Left ventricle myocardium superior (tissue), 1 donor: ENCODE measurements at regions not wholly inside any gene's neighbourhood (a gene's known extent, or its start where the extent isn't known, plus 50 kb on each side); places are given as distances from the start of the nearest gene placed in this dataset.

Experiments
- ATAC-seq: fragments of 200-7000 bp; cut with Tn5 transposase; one replicate; pipeline ENCODE4 v1.9.1; 2020; ENCODE audit warnings: mild to moderate bottlenecking, moderate library complexity
- DNase-seq: peaks from one replicate; pipeline ENCODE4 v3.0.0-alpha.2; 2020
- intact Hi-C: fragments of 100-400 bp; cut with micrococcal nuclease; formaldehyde crosslinking; loops from one replicate; pipeline ENCODE4 v1.11.0; 2022
- donor health status: DM: no; HTN: yes; CAD: no; lungs with severe emphysema.

DNA sequence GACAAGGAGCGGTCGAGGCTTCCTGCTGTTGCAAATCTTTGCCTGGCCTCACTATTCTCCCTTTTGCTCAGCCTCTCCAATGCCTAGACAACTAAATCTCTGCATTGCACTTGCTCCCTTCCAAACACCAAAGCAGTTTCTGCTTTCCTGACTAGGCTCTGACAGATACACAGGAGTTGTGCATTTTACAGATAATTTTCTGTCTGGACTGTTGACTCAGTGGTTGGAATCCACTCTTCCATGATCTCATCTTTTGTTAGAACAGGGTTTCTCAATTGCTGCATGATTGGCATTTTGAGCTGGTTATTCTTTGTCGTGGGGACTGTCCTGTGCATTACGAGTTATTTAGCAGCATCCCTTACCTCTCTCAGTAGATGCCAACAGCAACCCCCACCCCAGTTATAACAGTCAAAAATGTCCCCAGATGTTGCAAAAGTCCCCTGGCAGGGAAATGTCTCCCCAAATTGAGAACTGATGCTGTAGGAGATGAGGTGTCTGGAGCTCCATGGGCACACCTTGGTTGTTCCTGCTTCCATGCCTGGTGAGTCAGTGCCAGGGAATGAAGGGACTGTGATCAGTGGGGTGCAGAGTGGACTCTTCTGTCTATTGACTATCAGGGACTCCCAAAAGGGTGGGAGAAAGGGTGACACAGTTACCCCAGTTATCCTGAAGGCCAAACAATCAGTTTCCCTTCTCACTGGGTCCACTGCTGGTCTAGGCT lies 557.4 kb upstream of the PSMD7 start:
- DNase-seq (no peak), ATAC-seq (no peak)
- intact Hi-C loops, result no loop called here

GRCh38 chr16:73738266-73738665 lies 558.3 kb upstream of the PSMD7 start:
- intact Hi-C loops, result no loop called here
- ATAC-seq (no peak), DNase-seq (no peak)

DNA sequence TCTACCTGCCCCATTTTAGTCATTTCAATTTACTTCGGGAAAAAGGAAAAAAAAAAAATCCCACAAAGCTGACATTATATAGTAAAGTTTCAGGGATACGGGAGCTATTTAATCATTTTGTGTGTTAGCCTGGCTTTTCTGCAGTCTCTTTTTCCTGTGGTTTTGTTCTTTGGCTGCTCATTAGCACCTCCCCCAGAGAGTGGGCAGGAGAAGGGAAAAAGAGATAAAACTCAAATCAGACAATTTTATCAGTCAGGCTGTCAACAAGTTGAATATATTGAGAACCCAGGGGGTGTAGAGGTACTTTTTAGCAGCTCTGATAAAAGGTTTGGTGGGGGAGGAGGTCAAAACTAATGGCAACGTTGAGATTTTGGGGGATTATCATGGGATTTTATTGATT lies 559.0 kb upstream of the PSMD7 start:
- no peak for ATAC-seq
- no peak for DNase-seq
- intact Hi-C loops, result no loop called here

- intact Hi-C loops, result no loop called here
- ATAC-seq (no peak), DNase-seq (no peak)
Observed at GRCh38 chr16:73735954-73736353, 560.7 kb upstream of the PSMD7 start.

DNA sequence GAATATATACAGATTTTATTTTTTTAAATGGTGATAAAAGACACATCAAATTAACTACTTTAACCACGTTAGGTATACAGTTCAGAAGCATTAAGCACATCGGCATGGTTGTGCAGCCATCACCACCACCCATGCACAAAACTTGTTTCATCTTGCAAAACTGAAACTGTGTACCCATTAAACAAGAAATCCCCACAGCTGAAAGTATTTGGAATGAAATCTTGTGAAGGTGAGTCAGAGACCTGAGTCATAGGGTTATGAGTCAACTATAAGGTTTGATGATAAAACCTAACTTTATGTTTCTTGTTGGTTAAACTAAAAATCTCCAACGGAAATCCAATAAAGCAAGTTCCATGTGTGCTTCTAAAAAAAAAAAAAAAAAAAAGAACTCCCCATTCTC lies 561.6 kb upstream of the PSMD7 start:
- intact Hi-C loops, result no loop called here
- no peak for ATAC-seq
- DNase-seq, result no peak

DNA sequence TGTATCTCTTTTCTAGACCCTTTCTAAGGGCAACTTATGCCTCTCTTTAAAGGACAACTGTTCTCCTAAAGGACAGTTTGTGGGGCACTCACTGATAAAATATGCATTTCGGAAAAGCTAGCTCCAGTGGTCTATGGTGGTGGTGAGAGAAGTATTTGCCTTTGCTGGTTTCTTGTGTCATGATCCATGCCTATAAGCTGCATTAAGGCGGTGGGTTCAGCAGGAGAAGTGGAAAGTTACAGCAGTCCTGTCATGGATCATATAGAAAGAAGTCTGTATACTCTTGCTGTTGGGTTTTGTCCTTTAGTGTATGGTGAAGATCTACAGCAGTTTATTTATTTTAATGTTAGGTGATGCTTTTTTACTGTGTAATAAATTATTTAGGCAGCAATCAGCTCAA lies 563.9 kb upstream of the PSMD7 start:
- ATAC-seq, result no peak
- intact Hi-C loops, result no loop called here
- no peak for DNase-seq

DNA sequence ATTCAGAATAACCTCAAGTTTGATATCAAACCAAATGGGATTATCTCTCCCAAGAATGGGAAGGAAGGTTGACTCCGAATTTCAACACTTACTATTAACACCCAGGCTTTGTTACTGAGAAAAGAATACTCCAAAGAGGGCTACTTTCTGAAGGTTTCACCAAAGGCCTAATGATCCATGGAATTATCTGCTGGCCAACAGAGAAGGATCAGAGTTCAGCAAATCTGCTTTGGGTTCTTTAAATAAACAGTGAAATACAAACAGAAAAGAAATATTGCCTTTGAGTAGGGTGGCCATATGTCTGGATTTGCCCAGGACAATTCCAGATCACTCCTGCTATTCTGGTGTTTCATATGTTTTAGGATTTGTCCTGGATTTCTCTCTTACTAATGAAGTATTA lies 564.5 kb upstream of the PSMD7 start:
- DNase-seq (no peak), ATAC-seq (no peak)
- intact Hi-C loops, result no loop called here

DNA sequence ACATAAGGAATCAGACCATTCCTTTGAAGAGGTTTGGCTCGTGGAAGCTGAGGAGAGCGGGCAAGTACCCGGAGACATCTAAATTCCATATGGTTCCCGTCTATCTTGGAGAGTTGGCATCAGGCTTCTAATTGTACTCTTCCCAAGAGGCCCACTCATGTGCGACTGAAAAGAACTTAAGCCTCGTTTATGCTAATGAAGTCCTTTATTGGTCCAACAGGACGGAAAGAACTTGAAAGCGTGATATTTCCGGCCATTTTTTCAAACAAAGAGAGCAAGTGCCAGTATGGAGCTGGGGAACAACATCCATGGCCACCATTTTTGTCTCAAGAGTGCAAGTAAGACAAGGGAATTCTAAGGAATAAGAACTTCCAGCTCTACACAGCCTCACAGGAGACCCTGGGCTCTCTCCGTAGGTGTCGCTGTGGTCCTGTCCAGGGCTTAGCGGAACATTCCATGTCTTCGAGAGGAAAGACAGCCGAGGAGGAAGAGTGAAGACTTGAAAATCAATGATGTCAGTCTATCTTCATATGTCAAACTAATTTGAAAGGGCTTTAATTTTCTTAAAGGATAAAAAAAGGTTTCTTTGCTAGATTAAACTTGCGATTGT lies 566.0 kb upstream of the PSMD7 start:
- DNase-seq, result no peak
- no peak for ATAC-seq
- intact Hi-C loops, result no loop called here

DNA sequence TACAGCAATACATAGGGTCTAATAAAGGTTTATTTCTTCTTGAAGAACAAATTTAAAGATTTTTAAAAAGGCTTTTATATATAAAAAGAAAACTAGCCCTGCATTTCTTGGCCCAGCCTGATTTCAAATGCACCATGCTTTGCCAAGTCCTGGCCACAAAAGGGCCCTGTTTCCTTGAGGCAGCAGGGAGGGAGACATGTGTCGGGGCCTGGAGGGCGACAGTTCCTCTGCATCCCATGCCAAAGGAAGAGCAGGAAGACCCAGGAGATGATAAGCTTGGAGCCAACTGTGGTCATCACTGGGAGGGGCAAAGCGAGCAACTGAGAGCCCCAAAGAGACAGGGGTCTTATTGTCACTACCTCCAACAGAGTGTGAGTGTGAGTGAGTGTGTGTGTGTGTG lies 571.5 kb upstream of the PSMD7 start:
- ATAC-seq, result no peak

GRCh38 chr16:73724503-73724902 lies 572.1 kb upstream of the PSMD7 start:
- intact Hi-C loops, result no loop called here
- DNase-seq (no peak), ATAC-seq (no peak)

More for the DNA sequence above, 571.5 kb upstream of the PSMD7 start:
- DNase-seq, result no peak
- intact Hi-C loops, result no loop called here

DNA sequence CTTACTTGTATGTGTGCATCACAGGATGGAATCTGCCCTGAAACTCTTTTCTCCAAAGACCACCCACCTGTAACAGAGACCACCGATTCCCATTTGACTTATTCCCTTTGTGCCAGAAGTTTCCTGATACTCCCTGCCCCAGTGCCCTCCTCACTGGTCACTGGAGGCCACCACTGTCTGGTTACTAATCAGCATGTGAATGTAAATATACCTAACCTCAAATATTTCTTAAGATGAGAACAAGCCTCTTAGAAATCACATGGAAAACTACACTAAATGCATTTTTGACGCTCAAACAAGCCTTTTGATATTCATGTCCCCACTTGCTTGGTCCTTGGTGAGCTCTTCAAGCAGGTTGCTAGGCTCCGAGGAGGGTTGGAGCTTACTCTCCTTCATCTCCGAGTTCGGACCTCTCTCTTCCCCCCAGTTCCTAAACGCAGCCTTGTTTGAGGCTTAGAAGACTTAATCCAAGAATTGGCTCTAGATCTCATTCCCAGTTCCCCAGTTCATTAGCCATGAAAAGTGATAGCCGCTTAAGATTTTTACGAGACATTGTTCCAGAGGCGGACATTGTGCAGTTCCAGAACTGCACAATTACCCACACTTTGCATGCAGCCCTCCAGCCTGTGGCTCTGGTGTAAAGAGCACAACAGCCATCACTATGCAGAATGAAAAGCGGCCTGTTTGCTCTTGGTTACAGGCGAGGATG lies 579.2 kb upstream of the PSMD7 start:
- intact Hi-C loops, result loop anchor here (5.0 kb wide), 1 partner anchor 235 kb away; no protein-coding TSS in a partner anchor
- no peak for DNase-seq
- ATAC-seq, result no peak

DNA sequence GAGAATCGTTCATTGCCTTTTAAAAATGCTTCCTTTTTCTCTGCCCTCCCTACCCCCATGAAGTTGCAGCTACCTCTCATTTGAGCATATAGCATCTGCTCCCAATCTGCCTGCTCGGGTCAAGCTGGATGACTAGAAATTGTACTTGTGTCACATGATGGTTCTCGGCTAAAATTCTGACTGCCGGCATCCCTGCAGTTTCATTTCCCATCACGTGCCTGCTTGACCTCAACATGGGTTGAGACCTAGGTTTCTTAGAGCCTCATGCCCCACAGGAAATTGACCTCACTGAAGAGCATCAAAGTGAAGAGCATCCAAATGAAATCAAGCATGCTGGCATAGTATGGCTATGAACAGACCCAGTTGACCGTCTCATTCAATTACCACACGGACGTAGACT lies 581.6 kb upstream of the PSMD7 start:
- DNase-seq (no peak), ATAC-seq (no peak)
- intact Hi-C loops, result loop anchor here (5.0 kb wide), 1 partner anchor 233 kb away; no protein-coding TSS in a partner anchor

DNA sequence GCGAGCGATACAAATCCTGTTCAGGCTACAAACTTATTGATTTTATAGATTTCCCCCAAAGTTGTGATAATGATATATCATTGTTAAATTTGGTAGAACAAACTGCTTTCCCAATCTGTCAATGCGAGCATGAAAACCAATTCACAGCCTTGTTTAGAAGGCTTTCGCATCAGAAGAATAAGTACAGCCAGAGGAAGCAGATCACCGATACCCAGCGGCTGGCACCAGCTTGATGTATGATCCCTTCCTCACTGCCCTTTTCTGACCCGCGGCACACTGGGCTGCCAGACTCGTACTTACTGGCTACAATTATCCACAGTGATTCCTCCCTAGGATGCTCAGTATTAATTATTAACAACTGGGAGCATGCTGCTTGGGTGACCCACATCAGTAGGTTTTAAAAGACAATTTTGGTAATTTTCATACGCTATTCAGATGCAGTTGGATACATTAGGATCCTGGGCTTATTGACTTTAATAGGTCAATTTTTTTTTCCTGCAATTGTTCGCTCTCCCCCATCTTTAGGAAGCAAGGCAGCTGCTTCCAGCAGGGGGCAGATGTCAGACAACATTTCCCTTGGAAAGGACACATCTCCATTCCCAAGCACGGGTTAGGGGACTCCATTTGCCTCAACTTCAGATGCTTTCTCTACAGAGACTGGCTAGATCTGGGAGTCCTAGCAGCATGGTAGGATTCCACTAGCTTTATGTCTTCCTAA lies 582.7 kb upstream of the PSMD7 start:
- ATAC-seq, result no peak
- intact Hi-C loops, result no loop called here
- DNase-seq, result peak; percentile 37

DNA sequence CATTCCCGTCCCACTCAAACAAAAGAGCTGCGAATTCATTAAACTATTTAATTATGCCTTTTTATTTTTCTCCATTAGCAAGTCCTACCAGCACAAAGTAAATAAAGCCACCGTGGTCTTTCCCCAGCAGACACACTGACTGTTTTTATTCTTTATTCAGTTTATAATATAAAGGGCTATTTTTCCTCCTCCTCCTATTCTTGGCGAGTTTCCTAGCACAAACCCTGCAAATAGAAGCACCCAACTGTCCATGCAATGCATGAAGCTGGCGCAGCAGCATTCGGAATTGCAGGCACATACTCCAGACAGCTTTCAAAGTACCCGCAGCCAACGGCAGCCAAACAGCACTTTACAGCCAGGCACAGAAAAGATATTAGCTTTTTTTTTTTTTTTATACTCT lies 583.4 kb upstream of the PSMD7 start:
- intact Hi-C loops, result no loop called here
- ATAC-seq, result no peak
- DNase-seq, result no peak

- DNase-seq (no peak), ATAC-seq (no peak)
- intact Hi-C loops, result no loop called here
Observed at GRCh38 chr16:73711406-73712080, 585.1 kb upstream of the PSMD7 start.

DNA sequence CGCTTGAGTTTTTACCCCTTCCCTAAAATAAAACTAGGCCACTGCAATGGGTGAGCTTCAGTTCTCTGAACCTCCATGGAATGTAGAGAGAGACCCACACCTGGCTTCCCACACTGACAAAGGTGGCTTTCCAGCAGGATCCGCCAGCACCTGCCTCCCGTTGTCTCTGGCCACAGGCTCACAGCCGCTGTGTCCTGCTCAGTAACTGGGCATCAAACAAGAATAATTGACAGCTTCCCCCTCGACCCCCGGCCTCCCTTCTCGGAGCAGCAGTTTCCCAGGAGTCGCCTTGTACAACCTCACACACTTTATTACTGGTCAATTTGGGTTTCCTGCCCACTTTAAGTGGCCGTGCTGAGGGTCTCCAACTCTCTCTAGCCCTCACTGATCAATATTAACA lies 586.1 kb upstream of the PSMD7 start:
- ATAC-seq, result no peak
- no peak for DNase-seq
- intact Hi-C loops, result no loop called here

- intact Hi-C loops, result no loop called here
- no peak for DNase-seq
Observed at GRCh38 chr16:73707863-73708262, 588.8 kb upstream of the PSMD7 start.

DNA sequence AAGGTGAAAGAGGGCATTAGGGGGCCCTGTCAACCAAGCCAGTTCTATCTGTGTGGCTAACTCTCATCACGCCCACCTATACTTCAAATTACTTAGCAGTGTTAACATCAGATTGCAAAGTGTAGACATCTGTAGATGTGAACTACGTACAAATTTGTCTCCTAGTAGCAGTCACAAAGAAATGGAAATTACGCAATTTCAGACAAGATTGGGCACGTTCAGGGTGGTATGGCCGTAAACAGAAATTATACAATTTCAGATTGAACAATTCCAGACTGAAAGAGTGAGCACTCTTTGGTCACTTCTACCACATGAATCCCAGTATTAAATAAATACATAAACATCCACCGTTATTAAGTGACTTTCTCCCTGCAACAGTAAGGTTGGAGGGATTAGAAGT lies 592.7 kb upstream of the PSMD7 start:
- no peak for ATAC-seq
- DNase-seq, result no peak
- intact Hi-C loops, result no loop called here

More at GRCh38 chr16:73707863-73708262, 588.8 kb upstream of the PSMD7 start:
- no peak for ATAC-seq

DNA sequence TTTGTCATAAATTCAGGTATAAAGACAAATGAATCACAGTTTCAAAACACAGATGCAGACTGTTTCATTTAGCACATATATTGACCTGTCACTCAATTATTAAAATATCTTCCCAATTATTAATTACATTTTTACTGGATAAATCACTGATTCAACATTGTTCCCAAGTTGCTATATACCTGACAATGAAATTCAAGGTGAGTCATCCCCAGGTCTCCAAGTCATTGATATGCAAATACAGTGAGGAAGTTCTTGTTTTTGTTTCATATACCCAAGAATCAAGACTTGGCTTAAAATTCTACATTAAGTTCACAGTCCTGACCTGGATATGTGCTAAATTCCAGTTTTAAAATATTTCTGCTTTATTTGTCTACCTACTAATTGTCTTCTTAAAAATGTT lies 599.3 kb upstream of the PSMD7 start:
- ATAC-seq (no peak), DNase-seq (no peak)
- intact Hi-C loops, result no loop called here
